PFSK-1 (cell line): ENCODE measurements at regions not wholly inside any gene's neighbourhood (a gene's known extent, or its start where the extent isn't known, plus 50 kb on each side); places are given as distances from the start of the nearest gene placed in this dataset.

Experiments
- POLR2AphosphoS5 ChIP-seq: IDR thresholded peaks from 2 replicates; pipeline ENCODE4 v1.6.1; 2012; ENCODE audit warnings: low read depth, mild to moderate bottlenecking, control low read depth, low read length, moderate library complexity
- REST ChIP-seq, 2 experiments: IDR thresholded peaks; 2 replicates each; pipeline versions ENCODE4 v1.6.1 to v1.8.0; 2011 to 2012; ENCODE audit warnings: low read depth in 2 of 2, low read length in 2 of 2, control low read depth in 1 of 2, inconsistent platforms in 1 of 2, mild to moderate bottlenecking in 1 of 2, moderate library complexity in 1 of 2; ENCODE audit not compliant: insufficient read depth in 1 of 2
- SIN3A ChIP-seq: IDR thresholded peaks from 2 replicates; pipeline ENCODE4 v1.6.1; 2012; ENCODE audit warnings: mild to moderate bottlenecking, low read length, moderate library complexity, borderline replicate concordance; ENCODE audit not compliant: insufficient read depth

GRCh38 chr4:178577933-178578332, 1135.7 kb upstream of the AGA start:
- TF ChIP-seq REST (IDR thresholded peaks at IDR 0.05; ENCODE audit: insufficient read depth in 1 of 2, low read depth in 2 of 2, low read length in 2 of 2) (no peak), SIN3A (no peak), POLR2AphosphoS5 (no peak)
